ENCODE measurements at regions not wholly inside any gene's neighbourhood (a gene's known extent, or its start where the extent isn't known, plus 50 kb on each side); places are given as distances from the start of the nearest gene placed in this dataset.

GRCh38 chr10:8327140-8327423 is 272.6 kb downstream of the GATA3 start:
- dilution Hi-C loops (cut with HindIII; ENCODE audit: low sequenced_read_pairs, unreplicated experiment): no loop called here

More at GRCh38 chr10:8327140-8327423, 272.6 kb downstream of the GATA3 start:
- Histone ChIP-seq H3K9ac (ENCODE audit: low read depth, low read length) (no peak overlapping the region), H3K4me1 (ENCODE audit: control insufficient read depth, insufficient read depth, low read length) (no peaks in the 10 kb centered on the region), H2BK5ac (ENCODE audit: low read depth, low read length, poor library complexity, severe bottlenecking) (no peak overlapping the region), H2AK5ac (ENCODE audit: low read depth, low read length) (no peak overlapping the region), H3K9me1 (ENCODE audit: insufficient read depth, low read length) (no peaks in the 10 kb centered on the region), H3K4me3 (ENCODE audit: insufficient read depth, low read depth, low read length) (no peak overlapping the region), H3K27ac (ENCODE audit: insufficient read depth, low read length) (no peak overlapping the region), H2BK20ac (ENCODE audit: low read depth, low read length) (no peak overlapping the region), H2BK15ac (ENCODE audit: low read depth, low read length) (no peak overlapping the region), H2BK120ac (ENCODE audit: low read depth, low read length) (no peak overlapping the region), H3K4ac (ENCODE audit: low read depth, low read length) (no peak overlapping the region), H4K20me1 (ENCODE audit: insufficient read depth, low read length) (no peaks in the 10 kb centered on the region), H4K8ac (ENCODE audit: low read depth in 2 of 2, low read length in 2 of 2) (no peak overlapping the region), H3K9me3 (ENCODE audit: control insufficient read depth, insufficient read depth, low read length) (peaks cover 8% of the 10 kb centered on the region), H4K91ac (ENCODE audit: insufficient read depth, low read depth, low read length) (no peak overlapping the region), H3K27me3 (ENCODE audit: control insufficient read depth, insufficient read depth, low read length) (no peaks in the 10 kb centered on the region), H3K14ac (replicated peaks; ENCODE audit: low read depth, low read length) (no peak overlapping the region), H4K5ac (ENCODE audit: low read depth, low read length) (no peak overlapping the region), H3K18ac (ENCODE audit: low read depth, low read length) (no peak overlapping the region), H3K23ac (ENCODE audit: low read depth, low read length) (no peak overlapping the region), H3K56ac (ENCODE audit: extremely low read depth, insufficient read depth, low read length) (no peak overlapping the region), H3K36me3 (ENCODE audit: control insufficient read depth, insufficient read depth, low read length) (no peaks in the 10 kb centered on the region), H3K4me2 (ENCODE audit: low read depth, low read length) (no peak overlapping the region), H2AFZ (replicated peaks; ENCODE audit: low read length, poor library complexity) (no peak overlapping the region), H2AK9ac (replicated peaks; ENCODE audit: low read depth, low read length, poor library complexity) (no peak overlapping the region), H3K79me1 (ENCODE audit: low read depth in 1 of 2, low read length in 2 of 2) (no peaks in the 10 kb centered on the region)
- TF ChIP-seq RFX5 (IDR thresholded peaks at IDR 0.05; ENCODE audit: low read depth, low read length): no peak
- TF ChIP-seq BHLHE40 (IDR thresholded peaks at IDR 0.05; ENCODE audit: low read depth, low read length): no peak
- TF ChIP-seq RAD21 (IDR thresholded peaks at IDR 0.05; ENCODE audit: low read length): no peak
- TF ChIP-seq CEBPB (IDR thresholded peaks at IDR 0.05; ENCODE audit: low read depth, low read length): no peak
- intact Hi-C loops (cut with micrococcal nuclease): no loop called here
- no CpG with 5 or more reads among the region's 1 CpG for WGBS, 2 experiments (ENCODE audit: extremely low coverage in 2 of 2, insufficient read length in 1 of 2)
- CTCF ChIA-PET: interaction anchor here (0.6 kb wide), 1 partner anchor 82 kb away, joined by 7 read pairs; no protein-coding TSS in a partner anchor
- in situ Hi-C loops (cut with MboI; ENCODE audit: low sequenced_read_pairs): no loop called here
- POLR2A ChIA-PET (ENCODE audit: unreplicated experiment): interaction anchor here (0.6 kb wide), 1 partner anchor 402 kb away, joined by 4 read pairs; no protein-coding TSS in a partner anchor
- BruUV-seq (replicated peaks): no TSS peak
- ATAC-seq (ENCODE audit: low read depth): no peak
- DNase-seq: no peak

All from IMR-90 (cell line).